Daoy (cell line): ENCODE measurements at regions not wholly inside any gene's neighbourhood (a gene's known extent, or its start where the extent isn't known, plus 50 kb on each side); places are given as distances from the start of the nearest gene placed in this dataset.

Experiments
- DNase-seq: peaks from one replicate; pipeline ENCODE4 v3.0.0-alpha.2; 2015; ENCODE audit warnings: low read depth

DNA sequence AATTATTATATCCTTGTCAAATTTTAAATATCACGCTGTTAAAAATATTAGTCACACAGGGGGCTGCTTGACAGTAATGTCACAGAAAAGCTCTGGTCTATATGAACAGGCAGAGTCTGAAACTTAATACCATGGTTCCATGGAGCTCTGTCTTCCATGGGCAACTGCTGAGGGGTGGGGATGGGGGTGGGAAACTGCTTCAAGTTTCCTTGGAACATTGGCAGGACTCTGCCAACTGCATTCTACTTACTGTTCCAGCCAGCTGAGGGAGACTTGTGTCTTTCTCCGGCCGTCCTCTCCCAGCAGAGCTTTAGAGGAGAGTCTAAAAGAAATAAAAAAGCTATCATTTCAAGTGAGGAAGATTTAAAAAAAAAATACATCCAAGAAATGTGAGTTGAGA, 348.7 kb downstream of the ZIC1 start:
- no peak for DNase-seq

- no peak for DNase-seq
Measured at GRCh38 chr3:147758771-147759170, 349.6 kb downstream of the ZIC1 start.

DNA sequence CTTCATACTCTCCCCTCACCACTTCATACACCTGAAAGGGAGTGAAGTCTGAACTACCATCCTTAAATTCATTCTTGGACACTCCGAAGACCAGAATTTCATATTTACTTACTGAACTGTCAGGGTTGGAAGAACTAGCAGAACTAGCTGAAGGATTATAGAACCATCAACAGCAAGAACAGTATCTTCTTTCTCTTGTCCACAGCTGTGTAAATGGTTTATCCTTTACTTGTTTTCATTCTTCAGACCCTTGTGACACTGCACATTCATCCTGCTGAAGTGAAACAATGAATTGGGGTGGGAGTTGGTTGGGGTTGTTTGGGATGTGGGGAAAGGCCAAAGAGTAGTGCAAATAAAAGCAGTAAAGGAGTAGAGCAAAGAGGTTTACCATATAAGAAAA, 350.9 kb downstream of the ZIC1 start:
- no peak for DNase-seq

GRCh38 chr3:147760941-147761340, 351.8 kb downstream of the ZIC1 start:
- DNase-seq, result no peak

- DNase-seq, result no peak
Measured at GRCh38 chr3:147773116-147773630, 364.0 kb downstream of the ZIC1 start.

GRCh38 chr3:147775411-147775810, 366.2 kb downstream of the ZIC1 start:
- DNase-seq, result no peak

GRCh38 chr3:147775816-147776530, 366.8 kb downstream of the ZIC1 start:
- DNase-seq, result no peak

GRCh38 chr3:147793841-147794240, 384.7 kb downstream of the ZIC1 start:
- DNase-seq, result no peak

DNA sequence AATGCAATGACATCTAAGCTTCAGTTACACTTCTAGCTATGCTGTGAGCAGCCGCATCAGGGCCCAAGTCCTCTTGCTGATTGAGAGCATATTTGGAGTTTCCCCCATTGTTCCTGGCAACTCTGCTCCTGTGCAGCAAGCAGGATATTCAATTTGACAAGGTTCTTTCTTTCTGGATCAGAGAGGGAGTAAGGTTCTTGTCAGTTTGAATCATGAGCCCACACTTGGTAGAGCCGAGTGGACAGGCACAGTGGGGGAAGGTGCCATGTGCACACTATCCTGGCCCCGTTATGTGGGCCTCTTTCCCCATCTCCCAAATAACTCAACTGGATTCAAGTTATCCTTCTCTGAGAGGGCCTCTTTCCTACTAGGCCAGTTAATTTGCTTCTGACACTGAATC, 385.4 kb downstream of the ZIC1 start:
- no peak for DNase-seq

GRCh38 chr3:147795418-147795817, 386.3 kb downstream of the ZIC1 start:
- no peak for DNase-seq

- DNase-seq, result no peak
Measured at GRCh38 chr3:147797095-147797494, 387.9 kb downstream of the ZIC1 start.

DNA sequence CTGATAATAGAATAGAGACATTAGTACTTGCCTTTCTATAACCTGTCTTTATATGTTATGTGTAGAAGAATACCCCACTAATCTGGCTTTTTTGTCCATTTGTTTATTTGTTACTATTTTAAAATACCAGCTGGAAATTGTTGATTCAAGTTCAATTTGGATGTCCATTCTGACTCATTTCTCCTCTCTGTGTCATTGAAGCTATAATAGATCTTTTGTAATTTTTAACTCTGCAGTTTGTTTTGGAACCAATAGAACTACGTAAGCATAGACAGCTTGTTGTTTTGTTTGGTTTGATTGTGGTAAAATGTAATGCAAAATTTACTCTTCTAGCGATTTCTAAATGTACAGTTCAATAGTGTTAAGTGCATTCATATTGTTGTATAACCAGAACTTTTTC, 390.4 kb downstream of the ZIC1 start:
- no peak for DNase-seq

- DNase-seq, result no peak
Measured at GRCh38 chr3:147807776-147808175, 398.6 kb downstream of the ZIC1 start.

DNA sequence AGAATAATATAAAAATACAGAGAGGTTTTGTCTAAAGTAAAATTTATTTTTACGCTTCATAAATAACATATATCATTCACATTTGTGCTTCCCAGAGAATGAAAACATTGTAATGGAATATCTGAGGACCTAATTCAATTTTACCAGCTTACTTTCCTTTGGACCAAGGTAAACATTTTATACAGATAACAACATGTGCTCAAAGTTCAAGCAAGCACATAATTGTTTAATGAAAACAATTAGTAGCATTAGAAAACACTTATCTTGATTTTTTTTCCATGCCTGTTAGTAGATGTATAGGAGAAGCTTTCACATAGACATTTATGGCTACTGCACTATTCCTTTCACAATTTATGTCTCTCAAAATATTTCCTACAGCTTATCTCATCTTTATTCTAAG, 400.0 kb downstream of the ZIC1 start:
- no peak for DNase-seq

GRCh38 chr3:147812186-147812911, 403.2 kb downstream of the ZIC1 start:
- no peak for DNase-seq

DNA sequence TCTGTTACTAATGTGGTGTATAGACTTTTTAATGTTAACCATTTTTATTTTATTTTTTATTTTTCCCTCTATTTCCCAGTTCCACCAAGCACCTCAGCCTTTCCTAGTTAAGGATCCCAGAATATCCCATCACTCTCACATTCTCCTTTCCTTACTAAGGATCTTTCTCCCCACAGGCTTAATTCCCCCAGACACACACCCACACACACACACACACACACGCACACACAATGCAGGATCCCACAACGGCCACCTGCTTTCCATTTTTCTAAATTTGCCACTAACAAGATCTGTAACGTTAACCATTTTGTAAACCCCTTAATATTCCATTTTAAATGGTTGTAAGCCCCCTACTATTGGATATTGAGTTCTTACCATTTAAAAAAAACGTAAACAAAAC, 404.1 kb downstream of the ZIC1 start:
- no peak for DNase-seq

- DNase-seq, result peak; percentile 12
Measured at GRCh38 chr3:147816752-147817151, 407.6 kb downstream of the ZIC1 start.

GRCh38 chr3:147832611-147833010, 423.4 kb downstream of the ZIC1 start:
- no peak for DNase-seq

DNA sequence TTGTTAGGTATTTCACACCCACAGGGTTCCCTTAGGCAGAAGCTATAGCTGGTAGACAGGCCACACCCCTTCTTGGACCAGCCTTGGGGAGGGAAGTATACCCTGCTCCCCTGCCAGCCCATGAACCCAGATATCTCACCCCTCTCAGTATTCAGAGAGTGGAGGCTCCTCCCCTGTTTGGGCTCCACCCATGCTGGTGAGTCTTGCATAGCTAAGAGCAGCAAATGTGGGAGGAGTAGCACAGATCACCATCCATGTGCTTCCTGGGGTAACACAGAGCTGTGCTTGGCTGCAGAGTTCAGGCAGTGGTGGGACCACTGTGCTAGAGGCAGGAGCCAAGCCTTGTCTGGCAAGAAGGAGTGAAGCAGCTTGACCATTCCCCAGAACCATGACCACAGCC, 427.2 kb downstream of the ZIC1 start:
- no peak for DNase-seq

- peak; percentile 24 for DNase-seq
Measured at GRCh38 chr3:147838652-147839051, 429.5 kb downstream of the ZIC1 start.

- DNase-seq, result no peak
Measured at GRCh38 chr3:147843331-147843730, 434.2 kb downstream of the ZIC1 start.

GRCh38 chr3:147846293-147846692, 437.1 kb downstream of the ZIC1 start:
- no peak for DNase-seq

DNA sequence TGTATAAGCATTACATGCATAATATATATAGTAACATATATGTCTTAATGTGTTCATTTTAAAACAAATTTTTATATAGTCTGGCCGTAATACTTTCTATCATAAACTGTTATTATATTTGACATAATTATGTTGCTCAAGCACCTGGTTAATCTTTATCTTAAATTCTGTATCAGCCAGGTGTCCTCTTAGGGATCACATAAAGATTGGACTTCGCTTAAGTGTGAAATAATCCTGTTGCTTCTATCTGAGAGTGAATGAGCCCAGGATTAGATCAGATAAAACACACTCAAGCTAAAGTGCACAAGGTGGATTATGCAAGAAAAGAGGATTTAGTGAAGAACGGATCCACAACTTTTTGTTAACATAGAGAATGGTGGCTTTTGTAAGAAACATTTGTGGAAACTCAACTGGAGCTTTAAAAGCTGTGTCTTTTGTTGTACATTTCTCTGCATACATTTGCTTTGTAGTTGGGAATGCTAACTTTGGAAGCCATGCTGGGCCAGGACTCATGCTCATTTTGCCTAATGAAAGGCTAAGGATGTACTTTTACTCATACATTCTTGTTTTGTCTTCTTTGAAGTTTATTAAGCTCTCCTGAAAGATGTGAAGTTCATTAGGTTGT, 437.8 kb downstream of the ZIC1 start:
- no peak for DNase-seq
